BJ (cell line): ENCODE measurements at regions not wholly inside any gene's neighbourhood (a gene's known extent, or its start where the extent isn't known, plus 50 kb on each side); places are given as distances from the start of the nearest gene placed in this dataset.
"Not testable (repeated sequence)": the region's sequence is repeated elsewhere in the genome, so short reads cannot be mapped to it uniquely, and the experiment has no call there.

Experiments
- CTCF ChIA-PET: fragments of 350-600 bp; formaldehyde crosslinking; extraction: SDS; loops from one replicate; lab custom pipeline; 2021; ENCODE audit warnings: antibody characterized with exemption, inconsistent platforms; lab: Yijun Ruan, JAX
- POLR2A ChIA-PET: fragments of 300-600 bp; sonication (Branson Sonifier 250); formaldehyde crosslinking; extraction: SDS; loops from one replicate; lab custom pipeline; 2021; ENCODE audit warnings: antibody characterized with exemption; lab: Charles Lee
- DNase-seq: peaks from one replicate; pipeline ENCODE4 v3.0.0-alpha.2; 2011; ENCODE audit warnings: low read depth
- H3K27me3 ChIP-seq: 2 replicates; pipeline ENCODE4 v1.6.0; 2011; ENCODE audit warnings: low read length; ENCODE audit not compliant: control insufficient read depth, insufficient read depth
- H3K36me3 ChIP-seq: 2 replicates; pipeline ENCODE4 v1.5.1; 2011; ENCODE audit warnings: low read length; ENCODE audit not compliant: control insufficient read depth, insufficient read depth
- H3K4me3 ChIP-seq: 2 replicates; pipeline ENCODE4 v1.5.1; 2011; ENCODE audit warnings: low read depth, mild to moderate bottlenecking, control low read depth, low read length
- CTCF ChIP-seq: IDR thresholded peaks from 2 replicates; pipeline ENCODE4 v1.5.1; 2011; ENCODE audit warnings: low read depth, mild to moderate bottlenecking, control low read depth, inconsistent platforms, low read length, moderate library complexity; ENCODE audit not compliant: insufficient read depth

- H3K36me3 ChIP-seq = no peaks in the 10 kb centered on the region
- TF ChIP-seq CTCF = no peak
Measured at GRCh38 chr7:19290066-19290465, 144.8 kb upstream of the FERD3L start.

GRCh38 chr7:19284596-19285300 is 139.5 kb upstream of the FERD3L start:
- CTCF ChIA-PET = no interaction called here
- POLR2A ChIA-PET = no interaction called here
- DNase-seq = peak; percentile 9

More at GRCh38 chr7:19290066-19290465, 144.8 kb upstream of the FERD3L start:
- DNase-seq = no peak
- Histone ChIP-seq H3K27me3 (no peaks in the 10 kb centered on the region), H3K4me3 (no peak overlapping the region)
- POLR2A ChIA-PET = no interaction called here
- CTCF ChIA-PET = no interaction called here

GRCh38 chr7:19284136-19284535 is 138.9 kb upstream of the FERD3L start:
- no peak for DNase-seq
- no peak overlapping the region for H3K4me3 ChIP-seq
- POLR2A ChIA-PET = no interaction called here
- H3K27me3 ChIP-seq = no peaks in the 10 kb centered on the region
- CTCF ChIA-PET = no interaction called here
- TF ChIP-seq CTCF = no peak
- H3K36me3 ChIP-seq = no peaks in the 10 kb centered on the region

More at GRCh38 chr7:19284596-19285300, 139.5 kb upstream of the FERD3L start:
- no peak overlapping the region for H3K4me3 ChIP-seq
- H3K27me3 ChIP-seq = no peaks in the 10 kb centered on the region
- no peak for TF ChIP-seq CTCF
- H3K36me3 ChIP-seq = no peaks in the 10 kb centered on the region

GRCh38 chr7:19275000-19275399 is 129.8 kb upstream of the FERD3L start:
- no peak for DNase-seq
- TF ChIP-seq CTCF = no peak
- ChIA-PET CTCF (no interaction called here), POLR2A (no interaction called here)
- H3K27me3 ChIP-seq = no peaks in the 10 kb centered on the region
- H3K36me3 ChIP-seq = no peaks in the 10 kb centered on the region
- H3K4me3 ChIP-seq = no peak overlapping the region

- H3K36me3 ChIP-seq, POLR2A ChIA-PET, CTCF ChIA-PET, H3K4me3 ChIP-seq, H3K27me3 ChIP-seq, DNase-seq: not testable (repeated sequence)
Measured at GRCh38 chr7:19272329-19272728, 127.1 kb upstream of the FERD3L start.

- no peak overlapping the region for H3K4me3 ChIP-seq
- DNase-seq = no peak
- H3K27me3 ChIP-seq = no peaks in the 10 kb centered on the region
- TF ChIP-seq CTCF = no peak
- POLR2A ChIA-PET = no interaction called here
- no peaks in the 10 kb centered on the region for H3K36me3 ChIP-seq
- CTCF ChIA-PET = interaction anchor here (0.9 kb wide), 1 partner anchor 100 kb away, joined by 4 read pairs; no protein-coding TSS in a partner anchor
Measured at GRCh38 chr7:19269301-19269700, 124.1 kb upstream of the FERD3L start.
